ENCODE measurements at regions not wholly inside any gene's neighbourhood (a gene's known extent, or its start where the extent isn't known, plus 50 kb on each side); places are given as distances from the start of the nearest gene placed in this dataset.

DNA sequence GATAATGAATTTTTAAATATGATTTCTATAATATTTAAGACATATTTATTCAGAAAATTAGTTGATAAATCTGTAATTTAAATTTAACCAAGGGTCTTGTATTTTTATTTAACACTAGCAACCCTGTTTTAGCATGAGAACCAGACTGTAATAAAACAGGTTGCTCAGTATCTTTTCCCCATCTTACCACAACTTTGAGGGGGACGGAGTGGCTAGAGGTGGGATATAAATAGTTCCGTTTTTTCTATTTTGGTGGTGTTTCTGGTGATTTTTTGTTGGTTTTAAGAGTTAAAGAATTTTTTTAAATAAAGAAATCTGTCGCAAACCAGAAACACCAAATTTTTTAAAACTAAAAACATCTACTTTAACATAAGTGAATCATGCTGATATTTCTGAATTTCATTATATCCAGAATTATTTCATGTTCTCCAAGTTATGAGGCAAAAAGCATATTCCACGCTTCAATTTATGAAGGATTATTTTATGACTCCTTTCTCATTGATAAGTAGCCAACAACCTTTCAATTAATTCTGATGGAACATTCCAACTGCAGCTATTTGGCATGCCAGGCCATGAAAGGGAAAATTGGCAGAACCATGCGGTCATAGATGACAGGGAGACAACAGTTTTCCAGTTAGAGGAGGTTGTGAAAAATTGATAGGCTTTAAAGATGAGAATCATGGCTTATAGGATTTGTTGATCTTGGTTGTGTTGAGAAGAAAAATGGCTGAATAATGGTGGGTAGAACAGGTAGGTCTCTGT is 151.9 kb upstream of the CARMIL1 start:
- no peak overlapping the region for H4K91ac ChIP-seq (ENCODE audit: insufficient read length, low read depth, low read length)
- H3K79me1 ChIP-seq (ENCODE audit: insufficient read depth, low read depth, low read length, poor library complexity, severe bottlenecking): no peaks in the 10 kb centered on the region
- no peak overlapping the region for H2BK20ac ChIP-seq (ENCODE audit: low read depth, low read length, poor library complexity, severe bottlenecking)
- H3K27ac Mint-ChIP-seq: no peak overlapping the region
- H3K18ac ChIP-seq (ENCODE audit: insufficient read length, low read depth, low read length): no peak overlapping the region
- no peaks in the 10 kb centered on the region for H3K23me2 ChIP-seq (ENCODE audit: insufficient read length, low read depth, low read length, poor library complexity, severe bottlenecking)
- H3K9ac ChIP-seq (ENCODE audit: extremely low read depth, insufficient read length, low read length): no peak overlapping the region
- H3K4me2 ChIP-seq (ENCODE audit: insufficient read depth, insufficient read length, low read length): no peak overlapping the region
- no peaks in the 10 kb centered on the region for H4K20me1 ChIP-seq (ENCODE audit: control insufficient read depth, insufficient read depth, insufficient read length)
- no peak overlapping the region for H3K4ac ChIP-seq (ENCODE audit: low read depth, low read length)
- H4K5ac ChIP-seq (ENCODE audit: insufficient read length, low read depth, low read length): no peak overlapping the region
- peaks cover 12 to 18% of the 10 kb centered on the region in 2 experiments for H3K9me3 Mint-ChIP-seq
- H2BK120ac ChIP-seq (ENCODE audit: low read depth, low read length, poor library complexity, severe bottlenecking): no peak overlapping the region
- H3K36me3 Mint-ChIP-seq (ENCODE audit: insufficient read depth in 1 of 3, low read depth in 3 of 3): peaks cover under 1 to 11% (median 8%) of the 10 kb centered on the region in 3 experiments; a peak in 5 of 7 replicates
- no peak overlapping the region for H2BK12ac ChIP-seq (ENCODE audit: insufficient read length, low read depth, low read length)
- H2AFZ ChIP-seq (ENCODE audit: low read length): no peak overlapping the region
- TF ChIP-seq, protein P1, sequence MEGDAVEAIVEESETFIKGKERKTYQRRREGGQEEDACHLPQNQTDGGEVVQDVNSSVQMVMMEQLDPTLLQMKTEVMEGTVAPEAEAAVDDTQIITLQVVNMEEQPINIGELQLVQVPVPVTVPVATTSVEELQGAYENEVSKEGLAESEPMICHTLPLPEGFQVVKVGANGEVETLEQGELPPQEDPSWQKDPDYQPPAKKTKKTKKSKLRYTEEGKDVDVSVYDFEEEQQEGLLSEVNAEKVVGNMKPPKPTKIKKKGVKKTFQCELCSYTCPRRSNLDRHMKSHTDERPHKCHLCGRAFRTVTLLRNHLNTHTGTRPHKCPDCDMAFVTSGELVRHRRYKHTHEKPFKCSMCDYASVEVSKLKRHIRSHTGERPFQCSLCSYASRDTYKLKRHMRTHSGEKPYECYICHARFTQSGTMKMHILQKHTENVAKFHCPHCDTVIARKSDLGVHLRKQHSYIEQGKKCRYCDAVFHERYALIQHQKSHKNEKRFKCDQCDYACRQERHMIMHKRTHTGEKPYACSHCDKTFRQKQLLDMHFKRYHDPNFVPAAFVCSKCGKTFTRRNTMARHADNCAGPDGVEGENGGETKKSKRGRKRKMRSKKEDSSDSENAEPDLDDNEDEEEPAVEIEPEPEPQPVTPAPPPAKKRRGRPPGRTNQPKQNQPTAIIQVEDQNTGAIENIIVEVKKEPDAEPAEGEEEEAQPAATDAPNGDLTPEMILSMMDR (conservative IDR thresholded peaks at IDR 0.05): no peak
- no peaks in the 10 kb centered on the region; the same call in 1 of the 2 replicates for H3K27me3 Mint-ChIP-seq (ENCODE audit: low read depth)
- no CpG with 5 or more reads among the region's 5 CpGs for WGBS (ENCODE audit: extremely low coverage, insufficient read length, low lambda C conversion rate)
- H3T11ph ChIP-seq (ENCODE audit: low read length): no peak overlapping the region
- no peak overlapping the region for H3K23ac ChIP-seq (ENCODE audit: insufficient read length, low read depth, low read length)
- no peak for DNase-seq
- no peaks in the 10 kb centered on the region for H3K79me2 ChIP-seq (ENCODE audit: insufficient read depth, low read length)
- H3K56ac ChIP-seq (ENCODE audit: insufficient read length, low read depth, low read length): no peak overlapping the region
- no peak overlapping the region for H2BK15ac ChIP-seq (ENCODE audit: low read depth, low read length)
- H3K27ac ChIP-seq (ENCODE audit: insufficient read length, low read depth, low read length): no peak overlapping the region
- no peaks in the 10 kb centered on the region for H3K27me3 ChIP-seq (ENCODE audit: insufficient read depth, low read length)
- H3K14ac ChIP-seq (ENCODE audit: insufficient read depth, low read length): no peak overlapping the region
- peaks cover 11 to 25% of the 10 kb centered on the region in 2 experiments for H3K4me1 Mint-ChIP-seq
- H3K4me1 ChIP-seq (ENCODE audit: insufficient read depth, low read length): no peaks in the 10 kb centered on the region
- no peak overlapping the region for H4K8ac ChIP-seq (replicated peaks; ENCODE audit: insufficient read length, low read depth, low read length)
- H3K9me3 ChIP-seq (ENCODE audit: control insufficient read depth, low read depth, low read length): no peaks in the 10 kb centered on the region
- no peak overlapping the region for H2BK5ac ChIP-seq (ENCODE audit: insufficient read length, low read length)
- no peak overlapping the region for H3K4me3 Mint-ChIP-seq
- H2AK5ac ChIP-seq (ENCODE audit: insufficient read length, low read length): no peak overlapping the region

Data from H9 (cell line).